GM23248 (cell line): ENCODE measurements at regions not wholly inside any gene's neighbourhood (a gene's known extent, or its start where the extent isn't known, plus 50 kb on each side); places are given as distances from the start of the nearest gene placed in this dataset.

ENCODE experiments used
- DNase-seq: peaks from one replicate; pipeline ENCODE4 v3.0.0-alpha.2; 2015
- H2AFZ ChIP-seq: fragments of 200-600 bp; sonication (generic); 2 replicates; pipeline ENCODE4 v1.6.1; 2016; ENCODE audit warnings: antibody characterized with exemption
- H3F3A ChIP-seq: fragments of 200-600 bp; sonication (generic); 2 replicates; pipeline ENCODE4 v1.6.1; 2016; ENCODE audit warnings: mild to moderate bottlenecking, antibody characterized with exemption, mixed run types; ENCODE audit not compliant: insufficient read depth
- H3K27ac ChIP-seq: fragments of 200-600 bp; sonication (generic); 2 replicates; pipeline ENCODE4 v1.5.1; 2016; ENCODE audit warnings: mild to moderate bottlenecking
- H3K27me3 ChIP-seq: fragments of 200-600 bp; sonication (generic); replicated peaks from 2 replicates; pipeline ENCODE4 v1.6.1; 2016; ENCODE audit warnings: mild to moderate bottlenecking; ENCODE audit not compliant: insufficient read depth
- H3K36me3 ChIP-seq: fragments of 200-600 bp; sonication (generic); 2 replicates; pipeline ENCODE4 v1.6.1; 2016; ENCODE audit warnings: low read depth, mild to moderate bottlenecking
- H3K4me1 ChIP-seq: fragments of 200-600 bp; sonication (generic); 2 replicates; pipeline ENCODE4 v1.6.1; 2016; ENCODE audit warnings: mild to moderate bottlenecking; ENCODE audit not compliant: insufficient read depth
- H3K4me2 ChIP-seq: fragments of 200-600 bp; sonication (generic); one replicate; pipeline ENCODE4 v1.6.1; 2016; ENCODE audit warnings: mild to moderate bottlenecking; ENCODE audit not compliant: unreplicated experiment
- H3K4me3 ChIP-seq: fragments of 200-600 bp; sonication (generic); 2 replicates; pipeline ENCODE4 v1.5.1; 2016; ENCODE audit warnings: mild to moderate bottlenecking
- H3K79me2 ChIP-seq: fragments of 200-600 bp; sonication (generic); 2 replicates; pipeline ENCODE4 v1.6.1; 2016; ENCODE audit warnings: mild to moderate bottlenecking; ENCODE audit not compliant: insufficient read depth
- H3K9ac ChIP-seq: fragments of 200-600 bp; sonication (generic); 2 replicates; pipeline ENCODE4 v1.6.1; 2016; ENCODE audit warnings: mild to moderate bottlenecking
- H3K9me2 ChIP-seq: fragments of 200-600 bp; sonication (generic); 2 replicates; pipeline ENCODE4 v1.6.1; 2016; ENCODE audit warnings: mixed run types, mild to moderate bottlenecking, moderate library complexity; ENCODE audit not compliant: insufficient read depth
- H3K9me3 ChIP-seq: fragments of 200-600 bp; sonication (generic); one replicate; pipeline ENCODE4 v1.6.1; 2017; ENCODE audit warnings: low read depth
- H4K20me1 ChIP-seq: fragments of 200-600 bp; sonication (generic); 2 replicates; pipeline ENCODE4 v1.6.0; 2016; ENCODE audit not compliant: insufficient read depth
- EZH2 ChIP-seq: fragments of 200-600 bp; sonication (generic); IDR thresholded peaks from 2 replicates; pipeline ENCODE4 v1.6.1; 2018; ENCODE audit warnings: antibody characterized with exemption, mild to moderate bottlenecking; ENCODE audit not compliant: insufficient read depth, poor library complexity, severe bottlenecking
- EZH2phosphoT487 ChIP-seq: fragments of 200-600 bp; sonication (generic); IDR thresholded peaks from 2 replicates; pipeline ENCODE4 v1.6.1; 2018; ENCODE audit warnings: antibody characterized with exemption, moderate library complexity, mild to moderate bottlenecking, low read depth; ENCODE audit not compliant: insufficient read depth
- WGBS, 2 experiments: methylation state at CpG; one replicate each; pipeline ENCODE4 v1.1.6; 2015 to 2017; ENCODE audit warnings: low lambda C conversion rate in 2 of 2, low coverage in 1 of 2; ENCODE audit errors: missing lambda C conversion rate in 2 of 2; 5-methylcytosine and 5-hydroxymethylcytosine counted together
- in situ Hi-C: fragments of 300-500 bp; cut with MboI; formaldehyde crosslinking; loops from 2 replicates; pipeline ENCODE4 v1.15.0; 2020

DNA sequence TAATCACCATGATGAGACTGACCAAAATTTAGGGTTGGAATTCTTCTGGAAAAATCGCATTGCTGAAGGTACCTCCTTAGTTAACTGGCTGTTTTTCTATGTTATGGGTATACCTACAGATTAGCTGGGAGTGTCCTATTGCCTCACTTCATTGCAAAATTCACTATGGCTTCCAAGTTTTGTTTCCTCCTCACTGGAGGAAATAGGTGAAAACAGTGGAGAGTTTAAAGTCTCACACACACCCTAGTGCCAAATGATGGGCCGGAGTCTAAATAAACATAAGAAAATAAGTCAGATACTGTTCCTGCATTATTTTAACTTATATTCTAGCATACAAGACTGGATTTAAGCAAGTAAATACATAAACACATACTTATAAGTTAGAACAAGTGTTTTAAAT is 98.2 kb downstream of the AHR start:
- DNase-seq, result no peak
- TF ChIP-seq EZH2phosphoT487 (no peak), EZH2 (no peak)
- Histone ChIP-seq H3K9me2 (no peaks in the 10 kb centered on the region), H3K4me2 (no peak overlapping the region), H3K9ac (no peak overlapping the region), H3K4me3 (no peak overlapping the region), H3F3A (peaks cover 15% of the 10 kb centered on the region; the same call in 1 of the 2 replicates), H3K4me1 (peaks cover 14% of the 10 kb centered on the region), H3K36me3 (no peaks in the 10 kb centered on the region), H3K27ac (no peak overlapping the region), H4K20me1 (no peaks in the 10 kb centered on the region), H3K9me3 (no peaks in the 10 kb centered on the region), H3K27me3 (no peaks in the 10 kb centered on the region), H3K79me2 (no peaks in the 10 kb centered on the region), H2AFZ (no peak overlapping the region)
- WGBS, 2 experiments, result 97 to 100% methylated on average over 2 of the region's 2 CpGs
- in situ Hi-C loops, result no loop called here

- Histone ChIP-seq H4K20me1 (no peaks in the 10 kb centered on the region), H3K9me2 (no peaks in the 10 kb centered on the region), H2AFZ (no peak overlapping the region), H3F3A (peaks cover 10% of the 10 kb centered on the region), H3K9ac (no peak overlapping the region), H3K27me3 (no peaks in the 10 kb centered on the region), H3K9me3 (no peaks in the 10 kb centered on the region), H3K4me2 (no peak overlapping the region), H3K36me3 (no peaks in the 10 kb centered on the region), H3K79me2 (no peaks in the 10 kb centered on the region), H3K4me1 (peaks cover 11% of the 10 kb centered on the region), H3K27ac (no peak overlapping the region), H3K4me3 (no peak overlapping the region)
- TF ChIP-seq EZH2phosphoT487, result no peak
- 94 to 97% methylated on average over 6 of the region's 6 CpGs for WGBS, 2 experiments
- in situ Hi-C loops, result no loop called here
- no peak for DNase-seq
Measured at GRCh38 chr7:17401791-17402627, 103.6 kb downstream of the AHR start.

GRCh38 chr7:17402628-17403278 is 104.3 kb downstream of the AHR start:
- Histone ChIP-seq H3K9me2 (no peaks in the 10 kb centered on the region), H3F3A (peaks cover 17% of the 10 kb centered on the region), H3K9ac (no peak overlapping the region), H3K4me2 (no peak overlapping the region), H3K27me3 (no peaks in the 10 kb centered on the region), H3K79me2 (no peaks in the 10 kb centered on the region), H3K9me3 (no peaks in the 10 kb centered on the region), H3K4me3 (no peak overlapping the region), H3K4me1 (peaks cover 19% of the 10 kb centered on the region), H3K36me3 (no peaks in the 10 kb centered on the region), H3K27ac (no peak overlapping the region), H4K20me1 (no peaks in the 10 kb centered on the region), H2AFZ (no peak overlapping the region)
- in situ Hi-C loops, result no loop called here
- DNase-seq, result no peak
- 85 to 86% methylated on average over 9 of the region's 9 CpGs for WGBS, 2 experiments
- TF ChIP-seq EZH2phosphoT487, result no peak
- TF ChIP-seq EZH2, result no peak

DNA sequence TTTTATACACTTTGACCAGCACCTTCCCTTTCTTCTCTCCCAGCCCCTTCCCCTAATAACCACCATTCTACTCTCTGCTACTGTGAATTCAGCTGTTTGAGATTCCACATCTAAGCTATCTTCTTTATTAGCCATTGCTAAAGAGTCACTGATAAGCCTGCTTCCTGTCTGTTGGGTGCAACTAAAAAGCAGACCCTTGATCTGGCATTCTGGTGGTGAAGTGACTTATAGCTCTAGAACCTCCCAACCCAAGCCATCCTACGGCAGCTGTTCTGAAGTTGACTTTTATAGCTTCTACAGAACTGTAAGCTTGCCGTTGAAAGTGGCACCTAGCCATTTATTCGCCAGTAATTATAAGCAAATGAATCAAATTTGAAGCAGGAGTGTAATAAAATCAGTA is 105.6 kb downstream of the AHR start:
- H3K79me2 ChIP-seq, result no peaks in the 10 kb centered on the region
- no peak overlapping the region for H3K27ac ChIP-seq
- H3K9me3 ChIP-seq, result no peaks in the 10 kb centered on the region
- H3K4me3 ChIP-seq, result no peak overlapping the region
- no peaks in the 10 kb centered on the region for H4K20me1 ChIP-seq
- no peak for TF ChIP-seq EZH2phosphoT487
- TF ChIP-seq EZH2, result no peak
- no peaks in the 10 kb centered on the region for H3K9me2 ChIP-seq
- H3K4me1 ChIP-seq, result peaks cover 31% of the 10 kb centered on the region
- WGBS, 2 experiments, result 49 to 51% methylated on average over 3 of the region's 3 CpGs
- no peak for DNase-seq
- H3K4me2 ChIP-seq, result no peak overlapping the region
- no peak overlapping the region for H3K9ac ChIP-seq
- H3F3A ChIP-seq, result peaks cover 27% of the 10 kb centered on the region
- H3K27me3 ChIP-seq, result no peaks in the 10 kb centered on the region
- H2AFZ ChIP-seq, result no peak overlapping the region
- no peaks in the 10 kb centered on the region for H3K36me3 ChIP-seq
- in situ Hi-C loops, result no loop called here
